PFSK-1 (cell line): ENCODE measurements at regions not wholly inside any gene's neighbourhood (a gene's known extent, or its start where the extent isn't known, plus 50 kb on each side); places are given as distances from the start of the nearest gene placed in this dataset.

Experiments used
- POLR2AphosphoS5 ChIP-seq: IDR thresholded peaks from 2 replicates; pipeline ENCODE4 v1.6.1; 2012; ENCODE audit warnings: low read depth, mild to moderate bottlenecking, control low read depth, low read length, moderate library complexity
- SIN3A ChIP-seq: IDR thresholded peaks from 2 replicates; pipeline ENCODE4 v1.6.1; 2012; ENCODE audit warnings: mild to moderate bottlenecking, low read length, moderate library complexity, borderline replicate concordance; ENCODE audit not compliant: insufficient read depth

GRCh38 chr13:106879806-106880205 is 311.9 kb upstream of the ARGLU1 start:
- no peak for TF ChIP-seq POLR2AphosphoS5
- no peak for TF ChIP-seq SIN3A
